Muscle of arm (tissue), 1 donor: ENCODE measurements at regions not wholly inside any gene's neighbourhood (a gene's known extent, or its start where the extent isn't known, plus 50 kb on each side); places are given as distances from the start of the nearest gene placed in this dataset.
"Not testable (repeated sequence)": the region's sequence is repeated elsewhere in the genome, so short reads cannot be mapped to it uniquely, and the experiment has no call there.

Experiments
- DNase-seq: peaks from one replicate; pipeline ENCODE4 v3.0.0-alpha.2; 2013

- DNase-seq, result no peak
Measured at GRCh38 chr14:106511006-106511799, 984.8 kb downstream of the TMEM121 start.

GRCh38 chr14:106511800-106512198, 985.4 kb downstream of the TMEM121 start:
- DNase-seq, result no peak

- no peak for DNase-seq
Measured at GRCh38 chr14:106513302-106513701, 986.9 kb downstream of the TMEM121 start.

GRCh38 chr14:106518054-106518943, 991.9 kb downstream of the TMEM121 start:
- no peak for DNase-seq

GRCh38 chr14:106522118-106522517, 995.7 kb downstream of the TMEM121 start:
- DNase-seq, result not testable (repeated sequence)

- DNase-seq, result no peak
Measured at GRCh38 chr14:106522990-106523389, 996.6 kb downstream of the TMEM121 start.

- DNase-seq, result no peak
Measured at GRCh38 chr14:106528717-106529116, 1002.3 kb downstream of the TMEM121 start.

- no peak for DNase-seq
Measured at GRCh38 chr14:106530031-106530422, 1003.6 kb downstream of the TMEM121 start.

- DNase-seq, result no peak
Measured at GRCh38 chr14:106530423-106531107, 1004.2 kb downstream of the TMEM121 start.

- DNase-seq, result not testable (repeated sequence)
Measured at GRCh38 chr14:106537597-106537996, 1011.2 kb downstream of the TMEM121 start.

GRCh38 chr14:106538201-106538600, 1011.8 kb downstream of the TMEM121 start:
- DNase-seq, result no peak

GRCh38 chr14:106547735-106548434, 1021.5 kb downstream of the TMEM121 start:
- no peak for DNase-seq

GRCh38 chr14:106549064-106549463, 1022.7 kb downstream of the TMEM121 start:
- no peak for DNase-seq

GRCh38 chr14:106551265-106551664, 1024.9 kb downstream of the TMEM121 start:
- no peak for DNase-seq

- DNase-seq, result not testable (repeated sequence)
Measured at GRCh38 chr14:106556211-106556610, 1029.8 kb downstream of the TMEM121 start.

- no peak for DNase-seq
Measured at GRCh38 chr14:106556665-106557289, 1030.4 kb downstream of the TMEM121 start.

GRCh38 chr14:106562451-106562850, 1036.1 kb downstream of the TMEM121 start:
- no peak for DNase-seq

- DNase-seq, result no peak
Measured at GRCh38 chr14:106564058-106564643, 1037.8 kb downstream of the TMEM121 start.

GRCh38 chr14:106578481-106578880, 1052.1 kb downstream of the TMEM121 start:
- no peak for DNase-seq

GRCh38 chr14:106579084-106579483, 1052.7 kb downstream of the TMEM121 start:
- DNase-seq, result no peak

- no peak for DNase-seq
Measured at GRCh38 chr14:106585692-106586091, 1059.3 kb downstream of the TMEM121 start.
